Testis (tissue), 2 donors: ENCODE measurements at regions not wholly inside any gene's neighbourhood (a gene's known extent, or its start where the extent isn't known, plus 50 kb on each side); places are given as distances from the start of the nearest gene placed in this dataset.

Experiments used
- DNase-seq: peaks from one replicate; pipeline ENCODE4 v3.0.0-alpha.2; 2019
- H3K27ac ChIP-seq, 2 donors: fragments of 200-600 bp; sonication (generic); one replicate each; pipeline ENCODE4 v1.5.1; 2019
- H3K27me3 ChIP-seq: fragments of 200-600 bp; sonication (generic); one replicate; pipeline ENCODE4 v1.5.1; 2019
- H3K36me3 ChIP-seq: fragments of 200-600 bp; sonication (generic); one replicate; pipeline ENCODE4 v1.5.1; 2017; ENCODE audit warnings: low read depth; ENCODE audit errors: missing control alignments
- H3K4me1 ChIP-seq: fragments of 200-600 bp; sonication (generic); one replicate; pipeline ENCODE4 v1.5.1; 2019
- H3K4me3 ChIP-seq, 2 donors: fragments of 200-600 bp; sonication (generic); one replicate each; pipeline ENCODE4 v1.5.1; 2017 to 2019
- H3K9me3 ChIP-seq: fragments of 200-600 bp; sonication (generic); one replicate; pipeline ENCODE4 v1.5.1; 2017
- POLR2A ChIP-seq: fragments of 450-650 bp; IDR thresholded peaks from one replicate; pipeline ENCODE4 v1.6.1; 2017; ENCODE audit warnings: antibody characterized with exemption, mild to moderate bottlenecking, moderate library complexity
- WGBS, 2 donors: methylation state at CpG; one replicate each; pipeline ENCODE4 v1.1.5; 2018; 5-methylcytosine and 5-hydroxymethylcytosine counted together
- intact Hi-C: fragments of 100-400 bp; cut with DNase I; formaldehyde crosslinking; loops from one replicate; pipeline ENCODE4 v1.15.1; 2023; ENCODE audit warnings: low total_unique reads
- TF ChIP-seq, protein P1 (sequence below), 3 experiments: fragments of 450-650 bp in 2 of 3; fragments of 200-600 bp in 1 of 3; sonication (generic) in 1 of 3; IDR thresholded peaks; one replicate each; pipeline ENCODE4 v1.5.1; 2016 to 2019; ENCODE audit warnings: antibody characterized with exemption in 3 of 3, mild to moderate bottlenecking in 2 of 3, moderate library complexity in 1 of 3

GRCh38 chr18:22844190-22844589 is 88.9 kb upstream of the RBBP8 start:
- 89 to 95% methylated on average over 2 of the region's 2 CpGs for WGBS, 2 donors
- Histone ChIP-seq H3K4me1 (no peaks in the 10 kb centered on the region), H3K4me3 (no peak overlapping the region), H3K9me3 (no peaks in the 10 kb centered on the region), H3K27ac (no peak overlapping the region), H3K36me3 (no peaks in the 10 kb centered on the region), H3K27me3 (no peaks in the 10 kb centered on the region)
- TF ChIP-seq, protein P1, sequence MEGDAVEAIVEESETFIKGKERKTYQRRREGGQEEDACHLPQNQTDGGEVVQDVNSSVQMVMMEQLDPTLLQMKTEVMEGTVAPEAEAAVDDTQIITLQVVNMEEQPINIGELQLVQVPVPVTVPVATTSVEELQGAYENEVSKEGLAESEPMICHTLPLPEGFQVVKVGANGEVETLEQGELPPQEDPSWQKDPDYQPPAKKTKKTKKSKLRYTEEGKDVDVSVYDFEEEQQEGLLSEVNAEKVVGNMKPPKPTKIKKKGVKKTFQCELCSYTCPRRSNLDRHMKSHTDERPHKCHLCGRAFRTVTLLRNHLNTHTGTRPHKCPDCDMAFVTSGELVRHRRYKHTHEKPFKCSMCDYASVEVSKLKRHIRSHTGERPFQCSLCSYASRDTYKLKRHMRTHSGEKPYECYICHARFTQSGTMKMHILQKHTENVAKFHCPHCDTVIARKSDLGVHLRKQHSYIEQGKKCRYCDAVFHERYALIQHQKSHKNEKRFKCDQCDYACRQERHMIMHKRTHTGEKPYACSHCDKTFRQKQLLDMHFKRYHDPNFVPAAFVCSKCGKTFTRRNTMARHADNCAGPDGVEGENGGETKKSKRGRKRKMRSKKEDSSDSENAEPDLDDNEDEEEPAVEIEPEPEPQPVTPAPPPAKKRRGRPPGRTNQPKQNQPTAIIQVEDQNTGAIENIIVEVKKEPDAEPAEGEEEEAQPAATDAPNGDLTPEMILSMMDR (IDR thresholded peaks at IDR 0.05): no peak
- TF ChIP-seq POLR2A: no peak
- intact Hi-C loops: no loop called here
- no peak for DNase-seq

DNA sequence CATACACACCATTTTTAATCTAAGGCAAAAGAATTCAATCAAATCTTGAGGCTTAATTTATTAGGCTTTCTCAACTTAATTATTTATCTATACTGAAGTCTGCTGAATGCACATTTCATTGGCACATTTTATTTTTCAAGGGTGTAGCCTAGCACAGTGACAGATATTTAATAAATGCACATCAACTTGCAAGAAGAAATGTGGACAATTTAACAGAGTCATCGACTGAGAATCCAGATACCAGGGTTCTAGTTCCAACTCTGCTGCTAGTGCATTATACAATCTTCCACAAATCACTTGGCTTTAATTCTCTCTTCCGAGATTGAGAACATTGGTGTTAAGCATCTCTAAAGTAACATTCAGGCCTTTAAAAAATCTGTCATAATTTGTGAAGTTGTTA is 88.5 kb upstream of the RBBP8 start:
- no peaks in the 10 kb centered on the region for H3K9me3 ChIP-seq
- H3K36me3 ChIP-seq: no peaks in the 10 kb centered on the region
- TF ChIP-seq, protein P1 (IDR thresholded peaks at IDR 0.05): no peak
- intact Hi-C loops: no loop called here
- DNase-seq: no peak
- H3K27me3 ChIP-seq: no peaks in the 10 kb centered on the region
- 93 to 94% methylated on average over 2 of the region's 2 CpGs for WGBS, 2 donors
- no peak overlapping the region for H3K27ac ChIP-seq
- no peak overlapping the region for H3K4me3 ChIP-seq
- H3K4me1 ChIP-seq: no peaks in the 10 kb centered on the region

DNA sequence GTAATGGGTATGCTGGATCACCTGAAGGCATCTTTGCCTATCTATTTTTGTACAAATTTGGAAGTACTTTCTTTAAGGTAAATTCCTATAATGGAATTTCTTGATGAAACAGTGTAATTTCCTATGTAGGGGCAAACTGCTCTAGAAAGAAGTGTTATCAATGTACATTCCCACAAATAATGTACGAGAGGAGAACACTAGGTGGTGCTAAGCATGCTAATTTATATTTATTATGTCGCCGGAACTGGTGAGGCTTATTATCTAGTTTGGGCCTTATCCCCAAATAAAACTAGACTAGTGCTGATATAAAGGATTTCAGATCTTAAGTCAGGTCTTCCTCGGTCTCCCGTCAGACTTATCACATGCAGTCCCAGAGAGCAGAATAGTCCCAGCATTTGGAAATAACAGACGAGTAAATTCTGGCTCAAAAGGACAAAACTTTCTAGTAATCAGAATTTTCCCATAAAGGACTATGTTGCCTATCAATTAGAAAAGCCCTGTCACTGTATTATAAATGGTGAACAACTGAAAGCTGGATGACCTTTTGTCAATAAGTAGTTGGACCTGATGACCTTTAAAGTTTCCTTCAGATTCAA is 86.9 kb upstream of the RBBP8 start:
- Histone ChIP-seq H3K36me3 (no peaks in the 10 kb centered on the region), H3K27me3 (no peaks in the 10 kb centered on the region), H3K4me1 (no peaks in the 10 kb centered on the region), H3K9me3 (no peaks in the 10 kb centered on the region), H3K27ac (no peak overlapping the region), H3K4me3 (no peak overlapping the region)
- 28 to 48% methylated on average over 6 of the region's 6 CpGs for WGBS, 2 donors
- DNase-seq: no peak
- intact Hi-C loops: no loop called here
- TF ChIP-seq POLR2A: no peak
- TF ChIP-seq, protein P1 (IDR thresholded peaks at IDR 0.05): peak in 2 of 3 experiments; percentile 17 to 23

GRCh38 chr18:22846697-22847096 is 86.4 kb upstream of the RBBP8 start:
- no peaks in the 10 kb centered on the region for H3K9me3 ChIP-seq
- H3K4me3 ChIP-seq: no peak overlapping the region
- no peak for TF ChIP-seq POLR2A
- TF ChIP-seq, protein P1 (IDR thresholded peaks at IDR 0.05): no peak
- no peaks in the 10 kb centered on the region for H3K36me3 ChIP-seq
- H3K27me3 ChIP-seq: no peaks in the 10 kb centered on the region
- no peaks in the 10 kb centered on the region for H3K4me1 ChIP-seq
- no peak overlapping the region for H3K27ac ChIP-seq
- DNase-seq: no peak
- intact Hi-C loops: no loop called here

DNA sequence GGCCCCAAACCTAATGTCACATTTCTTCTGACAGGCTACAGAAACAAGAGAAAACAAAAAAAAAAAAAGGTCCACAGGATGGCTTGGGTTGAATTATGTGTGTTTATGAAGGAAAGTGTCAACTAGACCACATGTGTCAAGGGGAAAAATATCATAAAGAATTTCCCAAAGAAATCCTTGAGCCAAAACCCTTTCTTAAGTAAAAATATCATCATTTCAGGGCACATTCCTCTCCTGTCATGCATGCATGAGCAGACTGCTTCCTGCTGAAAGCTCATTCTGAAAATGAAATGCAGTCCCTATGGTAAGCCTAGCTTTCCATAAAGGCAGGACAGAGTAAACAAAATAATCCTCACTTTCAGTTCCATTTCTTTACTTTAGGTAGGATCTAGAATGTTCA is 85.7 kb upstream of the RBBP8 start:
- DNase-seq: no peak
- no peaks in the 10 kb centered on the region for H3K9me3 ChIP-seq
- no peaks in the 10 kb centered on the region for H3K36me3 ChIP-seq
- H3K27me3 ChIP-seq: no peaks in the 10 kb centered on the region
- no peaks in the 10 kb centered on the region for H3K4me1 ChIP-seq
- intact Hi-C loops: no loop called here
- no peak for TF ChIP-seq POLR2A
- TF ChIP-seq, protein P1 (IDR thresholded peaks at IDR 0.05): no peak
- no peak overlapping the region for H3K4me3 ChIP-seq
- H3K27ac ChIP-seq: no peak overlapping the region
